ENCODE measurements at regions not wholly inside any gene's neighbourhood (a gene's known extent, or its start where the extent isn't known, plus 50 kb on each side); places are given as distances from the start of the nearest gene placed in this dataset.

GRCh38 chr7:67842571-67842970 lies 845.9 kb downstream of the TYW1 start:
- TF ChIP-seq CTCF (IDR thresholded peaks at IDR 0.05): no peak
- no peak for TF ChIP-seq POLR2A (IDR thresholded peaks at IDR 0.05)
